Thoracic aorta (tissue), 2 donors: ENCODE measurements at regions not wholly inside any gene's neighbourhood (a gene's known extent, or its start where the extent isn't known, plus 50 kb on each side); places are given as distances from the start of the nearest gene placed in this dataset.

ENCODE experiments used
- ATAC-seq: fragments of 150-250 bp; one replicate; pipeline ENCODE4 v1.8.0; 2017; ENCODE audit warnings: low read depth; ENCODE audit not compliant: insufficient number of reproducible peaks, low FRiP score
- DNase-seq: peaks from one replicate; pipeline ENCODE4 v3.0.0-alpha.2; 2020; ENCODE audit warnings: low spot score
- H3K27ac ChIP-seq, 2 donors: fragments of 200-600 bp; sonication (generic); 1 replicate in 1 of 2; 2 replicates in 1 of 2; pipeline ENCODE4 v1.5.1; 2016; ENCODE audit warnings: mild to moderate bottlenecking in 2 of 2, moderate library complexity in 2 of 2
- H3K27me3 ChIP-seq: fragments of 200-600 bp; sonication (generic); replicated peaks from 2 replicates; pipeline ENCODE4 v1.6.0; 2016; ENCODE audit warnings: mild to moderate bottlenecking; ENCODE audit not compliant: insufficient read depth
- H3K36me3 ChIP-seq: fragments of 200-600 bp; sonication (generic); one replicate; pipeline ENCODE4 v1.5.1; 2016
- H3K4me1 ChIP-seq, 2 donors: fragments of 200-600 bp; sonication (generic); 1 replicate in 1 of 2; 2 replicates in 1 of 2; pipeline versions ENCODE4 v1.5.1 to v1.6.0; 2016; ENCODE audit warnings: low read depth in 2 of 2, mild to moderate bottlenecking in 1 of 2; ENCODE audit not compliant: control insufficient read depth in 1 of 2
- H3K4me3 ChIP-seq: fragments of 200-600 bp; sonication (generic); 2 replicates; pipeline ENCODE4 v1.5.1; 2016; ENCODE audit warnings: mild to moderate bottlenecking
- H3K9me3 ChIP-seq: fragments of 200-600 bp; sonication (generic); 2 replicates; pipeline ENCODE4 v1.5.1; 2016
- CTCF ChIP-seq: fragments of 200-600 bp; sonication (generic); IDR thresholded peaks from one replicate; pipeline ENCODE4 v1.5.1; 2019; ENCODE audit warnings: antibody characterized with exemption

DNA sequence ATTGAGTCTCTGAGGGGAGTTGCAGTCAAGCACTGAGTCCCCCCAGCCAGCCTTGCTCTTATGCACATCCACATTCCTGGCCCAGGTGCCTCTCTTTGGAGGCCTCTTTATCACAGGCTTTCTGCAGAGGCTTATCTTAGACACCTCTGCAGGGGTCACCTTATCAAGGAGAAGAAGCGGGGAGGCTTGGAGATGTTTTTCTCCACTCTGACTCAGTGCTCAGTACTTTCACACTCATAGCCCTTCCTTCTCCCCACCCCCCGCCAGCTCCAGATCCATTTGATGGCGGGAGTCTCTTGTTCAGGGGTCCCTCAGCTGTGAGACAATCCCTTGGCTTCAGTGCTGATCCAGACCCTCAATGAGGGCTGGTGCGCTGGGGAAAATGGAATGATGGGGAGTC, 132.1 kb upstream of the TSHZ2 start:
- no peaks in the 10 kb centered on the region for H3K4me1 ChIP-seq

GRCh38 chr20:52838510-52839241, 133.5 kb upstream of the TSHZ2 start:
- no peak overlapping the region for H3K4me3 ChIP-seq
- no peaks in the 10 kb centered on the region for H3K36me3 ChIP-seq
- H3K27ac ChIP-seq: no peak overlapping the region
- no peak for DNase-seq
- H3K4me1 ChIP-seq: no peaks in the 10 kb centered on the region
- ATAC-seq: no peak
- TF ChIP-seq CTCF: no peak
- no peaks in the 10 kb centered on the region for H3K9me3 ChIP-seq
- no peaks in the 10 kb centered on the region for H3K27me3 ChIP-seq

More for the DNA sequence above, 132.1 kb upstream of the TSHZ2 start:
- ATAC-seq: no peak
- DNase-seq: no peak
- H3K4me3 ChIP-seq: no peak overlapping the region
- no peak overlapping the region for H3K27ac ChIP-seq
- no peaks in the 10 kb centered on the region for H3K27me3 ChIP-seq
- H3K9me3 ChIP-seq: no peaks in the 10 kb centered on the region
- TF ChIP-seq CTCF: no peak
- no peaks in the 10 kb centered on the region for H3K36me3 ChIP-seq

GRCh38 chr20:52837378-52837777, 134.8 kb upstream of the TSHZ2 start:
- TF ChIP-seq CTCF: no peak
- Histone ChIP-seq H3K4me1 (no peaks in the 10 kb centered on the region), H3K9me3 (no peaks in the 10 kb centered on the region), H3K4me3 (no peak overlapping the region), H3K36me3 (no peaks in the 10 kb centered on the region), H3K27me3 (no peaks in the 10 kb centered on the region), H3K27ac (no peak overlapping the region)
- ATAC-seq (no peak), DNase-seq (no peak)

GRCh38 chr20:52833901-52834300, 138.3 kb upstream of the TSHZ2 start:
- Histone ChIP-seq H3K9me3 (no peaks in the 10 kb centered on the region), H3K4me3 (no peak overlapping the region), H3K4me1 (no peaks in the 10 kb centered on the region), H3K36me3 (no peaks in the 10 kb centered on the region), H3K27me3 (no peaks in the 10 kb centered on the region), H3K27ac (no peak overlapping the region)
- no peak for TF ChIP-seq CTCF
- DNase-seq: no peak
- ATAC-seq: no peak

DNA sequence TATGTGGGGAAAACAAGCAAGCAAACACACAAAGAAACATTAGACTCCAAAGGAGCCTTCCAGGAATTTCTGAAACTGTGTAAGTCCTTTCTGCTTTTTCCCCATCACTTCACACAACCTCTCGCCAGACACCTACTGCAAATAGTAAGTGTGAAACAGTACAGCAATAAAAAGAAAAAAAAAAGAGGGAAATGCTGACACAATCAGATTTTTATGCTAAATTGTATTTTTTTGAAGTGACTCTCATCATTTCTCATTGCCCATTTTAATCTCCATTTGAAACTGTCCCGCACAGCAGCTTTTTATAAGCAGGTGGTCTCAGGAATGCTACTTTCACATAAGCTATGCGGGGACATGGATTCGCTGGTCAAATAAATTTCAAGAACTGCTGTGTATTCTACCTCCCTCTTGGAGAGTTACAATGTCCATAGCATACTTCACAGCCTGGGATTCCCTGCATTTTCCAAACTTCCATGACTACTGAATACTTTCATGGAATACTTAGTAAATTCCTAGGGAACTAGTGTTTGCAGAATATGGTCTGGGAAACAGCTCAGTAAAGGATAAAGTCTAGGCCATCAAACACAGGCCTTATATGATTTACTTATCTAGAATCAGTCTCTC, 139.9 kb upstream of the TSHZ2 start:
- Histone ChIP-seq H3K9me3 (no peaks in the 10 kb centered on the region), H3K27ac (no peak overlapping the region), H3K36me3 (no peaks in the 10 kb centered on the region), H3K4me1 (no peaks in the 10 kb centered on the region), H3K4me3 (no peak overlapping the region), H3K27me3 (no peaks in the 10 kb centered on the region)
- TF ChIP-seq CTCF: no peak
- ATAC-seq (no peak), DNase-seq (no peak)
